ENCODE measurements at regions not wholly inside any gene's neighbourhood (a gene's known extent, or its start where the extent isn't known, plus 50 kb on each side); places are given as distances from the start of the nearest gene placed in this dataset.

- TF ChIP-seq CTCF (IDR thresholded peaks at IDR 0.05), result no peak
- no peak for TF ChIP-seq POLR2A (IDR thresholded peaks at IDR 0.05)
Measured at GRCh38 chr11:116404462-116404798, 368.4 kb downstream of the BUD13 start.

All from esophagus squamous epithelium (tissue), 4 donors.